HG02623 (cell line): ENCODE measurements at regions not wholly inside any gene's neighbourhood (a gene's known extent, or its start where the extent isn't known, plus 50 kb on each side); places are given as distances from the start of the nearest gene placed in this dataset.

ENCODE experiments used
- ATAC-seq: cut with Tn5 transposase; IDR thresholded peaks from one replicate; pipeline ENCODE4 v1.9.1; 2021; ENCODE audit warnings: moderate library complexity; ENCODE audit not compliant: unreplicated experiment

- peak; percentile 76 for ATAC-seq
These were observed 864.9 kb upstream of the PCDH20 start for GRCh38 chr13:62280590-62280989.

- ATAC-seq, result no peak
These were observed 862.6 kb upstream of the PCDH20 start for GRCh38 chr13:62278271-62278670.

GRCh38 chr13:62251734-62252133 is 836.1 kb upstream of the PCDH20 start:
- no peak for ATAC-seq

GRCh38 chr13:62250501-62251201 is 835.0 kb upstream of the PCDH20 start:
- ATAC-seq, result no peak

GRCh38 chr13:62246581-62246980 is 830.9 kb upstream of the PCDH20 start:
- ATAC-seq, result no peak

- no peak for ATAC-seq
These were observed 827.5 kb upstream of the PCDH20 start for GRCh38 chr13:62243106-62243505.

- no peak for ATAC-seq
These were observed 819.3 kb upstream of the PCDH20 start for GRCh38 chr13:62234780-62235440.

GRCh38 chr13:62210951-62211350 is 795.3 kb upstream of the PCDH20 start:
- no peak for ATAC-seq

GRCh38 chr13:62209529-62209928 is 793.9 kb upstream of the PCDH20 start:
- peak; percentile 80 for ATAC-seq

- no peak for ATAC-seq
These were observed 791.7 kb upstream of the PCDH20 start for GRCh38 chr13:62207388-62207787.

- ATAC-seq, result no peak
These were observed 790.5 kb upstream of the PCDH20 start for GRCh38 chr13:62206165-62206564.

GRCh38 chr13:62205273-62205672 is 789.6 kb upstream of the PCDH20 start:
- ATAC-seq, result no peak

- ATAC-seq, result no peak
These were observed 778.7 kb upstream of the PCDH20 start for GRCh38 chr13:62194371-62194770.

GRCh38 chr13:62193919-62194318 is 778.3 kb upstream of the PCDH20 start:
- no peak for ATAC-seq

GRCh38 chr13:62185631-62186255 is 770.1 kb upstream of the PCDH20 start:
- no peak for ATAC-seq

- no peak for ATAC-seq
These were observed 760.4 kb upstream of the PCDH20 start for GRCh38 chr13:62176051-62176450.

- no peak for ATAC-seq
These were observed 758.3 kb upstream of the PCDH20 start for GRCh38 chr13:62173958-62174357.

GRCh38 chr13:62171697-62172096 is 756.0 kb upstream of the PCDH20 start:
- no peak for ATAC-seq

- no peak for ATAC-seq
These were observed 753.2 kb upstream of the PCDH20 start for GRCh38 chr13:62168891-62169290.

GRCh38 chr13:62167650-62168172 is 752.1 kb upstream of the PCDH20 start:
- ATAC-seq, result no peak

GRCh38 chr13:62162860-62163259 is 747.2 kb upstream of the PCDH20 start:
- ATAC-seq, result no peak

GRCh38 chr13:62158520-62158919 is 742.9 kb upstream of the PCDH20 start:
- no peak for ATAC-seq
